ENCODE measurements at regions not wholly inside any gene's neighbourhood (a gene's known extent, or its start where the extent isn't known, plus 50 kb on each side); places are given as distances from the start of the nearest gene placed in this dataset.

GRCh38 chr9:106287731-106288130 is 575.2 kb upstream of the ZNF462 start:
- no peak for TF ChIP-seq CTCF (IDR thresholded peaks at IDR 0.05)
- TF ChIP-seq POLR2A (IDR thresholded peaks at IDR 0.05), result no peak

All from heart left ventricle (tissue), 13 donors.